IMR-90 (cell line): ENCODE measurements at regions not wholly inside any gene's neighbourhood (a gene's known extent, or its start where the extent isn't known, plus 50 kb on each side); places are given as distances from the start of the nearest gene placed in this dataset.

Experiments used
- ATAC-seq: fragments of 200-7000 bp; cut with Tn5 transposase; 2 replicates; pipeline ENCODE4 v1.9.1; 2020; ENCODE audit warnings: low read depth, mild to moderate bottlenecking, moderate library complexity
- BruUV-seq: library from RNA; stranded (reverse); fragments of 400-500 nt; replicated peaks from 2 replicates; lab custom pipeline; 2021; lab: Mats Ljungman, UMichigan
- CTCF ChIA-PET: fragments of 300-600 bp; formaldehyde crosslinking; extraction: SDS; loops from one replicate; lab custom pipeline; 2021; ENCODE audit warnings: antibody characterized with exemption; lab: Yijun Ruan, JAX
- POLR2A ChIA-PET: fragments of 300-600 bp; sonication (Branson Sonifier 250); formaldehyde crosslinking; loops from one replicate; lab custom pipeline; 2022; ENCODE audit warnings: antibody characterized with exemption; ENCODE audit not compliant: unreplicated experiment; lab: Charles Lee
- DNase-seq: peaks from one replicate; pipeline ENCODE4 v3.0.0; 2013
- H2AFZ ChIP-seq: replicated peaks from 2 replicates; pipeline ENCODE3; 2013; ENCODE audit warnings: low read length, mild to moderate bottlenecking; ENCODE audit not compliant: poor library complexity
- H2AK5ac ChIP-seq: 2 replicates; pipeline ENCODE4 v1.6.1; 2013; ENCODE audit warnings: low read depth, low read length, inconsistent platforms
- H2AK9ac ChIP-seq: replicated peaks from 2 replicates; pipeline ENCODE3; 2013; ENCODE audit warnings: mild to moderate bottlenecking, low read depth, low read length, moderate library complexity; ENCODE audit not compliant: poor library complexity
- H2BK120ac ChIP-seq: 2 replicates; pipeline ENCODE4 v1.6.1; 2013; ENCODE audit warnings: low read depth, low read length, inconsistent platforms
- H2BK15ac ChIP-seq: 3 replicates; pipeline ENCODE4 v1.6.1; 2013; ENCODE audit warnings: low read depth, low read length, inconsistent platforms
- H2BK20ac ChIP-seq: 2 replicates; pipeline ENCODE4 v1.6.1; 2013; ENCODE audit warnings: low read depth, mild to moderate bottlenecking, inconsistent platforms, low read length, moderate library complexity
- H2BK5ac ChIP-seq: 2 replicates; pipeline ENCODE4 v1.6.1; 2013; ENCODE audit warnings: mild to moderate bottlenecking, low read depth, low read length, inconsistent platforms; ENCODE audit not compliant: poor library complexity, severe bottlenecking
- H3K14ac ChIP-seq: replicated peaks from 2 replicates; pipeline ENCODE4 v1.6.1; 2013; ENCODE audit warnings: low read depth, low read length, inconsistent platforms
- H3K18ac ChIP-seq: 2 replicates; pipeline ENCODE4 v1.6.1; 2013; ENCODE audit warnings: low read depth, low read length, control low read depth
- H3K23ac ChIP-seq: 2 replicates; pipeline ENCODE4 v1.6.1; 2013; ENCODE audit warnings: low read depth, low read length, inconsistent platforms
- H3K27ac ChIP-seq: 2 replicates; pipeline ENCODE4 v1.5.1; 2013; ENCODE audit warnings: mild to moderate bottlenecking, control low read depth, low read length; ENCODE audit not compliant: insufficient read depth
- H3K27me3 ChIP-seq: 2 replicates; pipeline ENCODE4 v1.6.1; 2013; ENCODE audit warnings: low read length; ENCODE audit not compliant: control insufficient read depth, insufficient read depth
- H3K36me3 ChIP-seq: 2 replicates; pipeline ENCODE4 v1.6.1; 2013; ENCODE audit warnings: low read length, mixed read lengths; ENCODE audit not compliant: control insufficient read depth, insufficient read depth
- H3K4ac ChIP-seq: 2 replicates; pipeline ENCODE4 v1.6.1; 2013; ENCODE audit warnings: low read depth, low read length, inconsistent platforms
- H3K4me1 ChIP-seq: 2 replicates; pipeline ENCODE4 v1.6.1; 2013; ENCODE audit warnings: low read length, mixed read lengths; ENCODE audit not compliant: control insufficient read depth, insufficient read depth
- H3K4me2 ChIP-seq: 2 replicates; pipeline ENCODE4 v1.6.1; 2013; ENCODE audit warnings: low read depth, mild to moderate bottlenecking, control low read depth, low read length, moderate library complexity
- H3K4me3 ChIP-seq: 2 replicates; pipeline ENCODE4 v1.5.1; 2013; ENCODE audit warnings: low read depth, mild to moderate bottlenecking, control low read depth, low read length, moderate library complexity; ENCODE audit not compliant: insufficient read depth
- H3K56ac ChIP-seq: 2 replicates; pipeline ENCODE4 v1.6.1; 2013; ENCODE audit warnings: low read length, inconsistent platforms; ENCODE audit not compliant: insufficient read depth; ENCODE audit errors: extremely low read depth
- H3K79me1 ChIP-seq, 2 experiments: 2 replicates each; pipeline ENCODE4 v1.6.1; 2013; ENCODE audit warnings: low read length in 2 of 2, inconsistent platforms in 1 of 2, low read depth in 1 of 2
- H3K9ac ChIP-seq: 2 replicates; pipeline ENCODE4 v1.6.1; 2013; ENCODE audit warnings: low read depth, low read length, control low read depth
- H3K9me1 ChIP-seq: 2 replicates; pipeline ENCODE4 v1.6.1; 2013; ENCODE audit warnings: low read length, inconsistent platforms; ENCODE audit not compliant: insufficient read depth
- H3K9me3 ChIP-seq: 2 replicates; pipeline ENCODE4 v1.6.1; 2013; ENCODE audit warnings: low read length; ENCODE audit not compliant: control insufficient read depth, insufficient read depth
- H4K20me1 ChIP-seq: 2 replicates; pipeline ENCODE4 v1.6.1; 2013; ENCODE audit warnings: low read length, inconsistent platforms; ENCODE audit not compliant: insufficient read depth
- H4K5ac ChIP-seq: 2 replicates; pipeline ENCODE4 v1.6.1; 2013; ENCODE audit warnings: mild to moderate bottlenecking, low read depth, low read length, control low read depth
- H4K8ac ChIP-seq, 2 experiments: 2 replicates each; pipeline ENCODE4 v1.6.1; 2013; ENCODE audit warnings: low read depth in 2 of 2, low read length in 2 of 2, control low read depth in 1 of 2, inconsistent platforms in 1 of 2
- H4K91ac ChIP-seq: 2 replicates; pipeline ENCODE4 v1.6.1; 2013; ENCODE audit warnings: low read depth, low read length, inconsistent platforms; ENCODE audit not compliant: insufficient read depth
- BHLHE40 ChIP-seq: fragments of 150-350 bp; IDR thresholded peaks from 2 replicates; pipeline ENCODE4 v1.6.1; 2016; ENCODE audit warnings: mild to moderate bottlenecking, low read depth, low read length
- CEBPB ChIP-seq: IDR thresholded peaks from 2 replicates; pipeline ENCODE4 v1.6.1; 2012; ENCODE audit warnings: low read depth, low read length, improper control_type of control experiment
- CHD1 ChIP-seq: IDR thresholded peaks from 2 replicates; pipeline ENCODE4 v1.6.1; 2012; ENCODE audit warnings: low read depth, low read length, improper control_type of control experiment
- ELK1 ChIP-seq: fragments of 150-350 bp; IDR thresholded peaks from 2 replicates; pipeline ENCODE4 v1.6.1; 2016; ENCODE audit warnings: low read depth, mild to moderate bottlenecking, low read length, moderate library complexity, borderline replicate concordance
- FOS ChIP-seq: fragments of 150-350 bp; IDR thresholded peaks from 2 replicates; pipeline ENCODE4 v1.6.1; 2016; ENCODE audit warnings: low read depth, low read length
- MAFK ChIP-seq: IDR thresholded peaks from 2 replicates; pipeline ENCODE4 v1.6.1; 2012; ENCODE audit warnings: low read depth, low read length, improper control_type of control experiment
- MAZ ChIP-seq: IDR thresholded peaks from 2 replicates; pipeline ENCODE4 v1.6.1; 2012; ENCODE audit warnings: low read depth, mild to moderate bottlenecking, low read length, improper control_type of control experiment, moderate library complexity, borderline replicate concordance
- MXI1 ChIP-seq: IDR thresholded peaks from 2 replicates; pipeline ENCODE4 v1.6.1; 2012; ENCODE audit warnings: low read depth, mild to moderate bottlenecking, low read length, moderate library complexity, borderline replicate concordance
- NFE2L2 ChIP-seq: fragments of 150-350 bp; IDR thresholded peaks from 2 replicates; pipeline ENCODE4 v1.6.1; 2016; ENCODE audit warnings: low read depth, mild to moderate bottlenecking, low read length
- POLR2A ChIP-seq: IDR thresholded peaks from 2 replicates; pipeline ENCODE4 v1.6.1; 2012; ENCODE audit warnings: mild to moderate bottlenecking, low read depth, low read length
- RAD21 ChIP-seq: IDR thresholded peaks from 2 replicates; pipeline ENCODE4 v1.6.1; 2012; ENCODE audit warnings: low read length, improper control_type of control experiment
- RCOR1 ChIP-seq: IDR thresholded peaks from 2 replicates; pipeline ENCODE4 v1.6.1; 2012; ENCODE audit warnings: mild to moderate bottlenecking, low read length, improper control_type of control experiment; ENCODE audit not compliant: insufficient replicate concordance
- RFX5 ChIP-seq: IDR thresholded peaks from 2 replicates; pipeline ENCODE4 v1.8.0; 2012; ENCODE audit warnings: low read depth, mild to moderate bottlenecking, low read length, moderate library complexity
- SMC3 ChIP-seq: fragments of 150-350 bp; IDR thresholded peaks from 2 replicates; pipeline ENCODE4 v1.6.1; 2016; ENCODE audit warnings: low read depth, mild to moderate bottlenecking, antibody characterized with exemption, low read length, moderate library complexity
- USF2 ChIP-seq: fragments of 150-350 bp; IDR thresholded peaks from 2 replicates; pipeline ENCODE4 v1.6.1; 2017; ENCODE audit warnings: mild to moderate bottlenecking, antibody characterized with exemption, low read length, low read depth
- WGBS, 2 experiments: methylation state at CpG; one replicate each; pipeline versions ENCODE4 v1.1.5 to v1.1.7; 2013; ENCODE audit warnings: missing lambda C conversion rate in 2 of 2; ENCODE audit not compliant: insufficient read length in 1 of 2; ENCODE audit errors: extremely low coverage in 2 of 2; 5-methylcytosine and 5-hydroxymethylcytosine counted together
- dilution Hi-C: fragments of 300-500 bp; cut with HindIII; formaldehyde crosslinking; loops from one replicate; pipeline ENCODE4 v1.14.3; 2018; ENCODE audit warnings: low sequenced_read_pairs; ENCODE audit not compliant: unreplicated experiment
- in situ Hi-C: fragments of 300-500 bp; cut with MboI; formaldehyde crosslinking; loops from 3 replicates; pipeline ENCODE4 v1.14.3; 2019; ENCODE audit warnings: low sequenced_read_pairs, inconsistent platforms, mixed read lengths
- intact Hi-C: fragments of 100-400 bp; cut with micrococcal nuclease; formaldehyde crosslinking; loops from 2 replicates; pipeline ENCODE4 v1.10.0; 2022
- TF ChIP-seq, protein P1 (sequence below): conservative IDR thresholded peaks from 2 replicates; pipeline ENCODE4 v1.5.1; 2012; ENCODE audit warnings: mild to moderate bottlenecking, low read depth, low read length, improper control_type of control experiment

DNA sequence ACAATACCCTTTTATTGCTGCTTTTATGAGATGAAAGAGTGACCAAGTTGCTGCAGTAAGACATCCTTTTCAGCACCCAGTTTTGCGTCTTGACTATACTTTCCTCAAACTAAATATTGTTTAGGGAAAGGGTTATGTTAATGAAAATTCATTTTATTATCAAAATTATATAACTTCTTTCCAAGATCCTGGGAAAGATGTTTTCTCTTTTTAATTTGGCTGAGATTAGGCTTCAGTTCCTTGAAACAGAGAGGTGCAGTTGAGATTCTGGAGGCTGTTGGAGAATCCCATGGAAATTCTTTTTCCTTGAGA lies 91.6 kb upstream of the KCNA3 start:
- no peak overlapping the region for H3K9ac ChIP-seq
- dilution Hi-C loops (no loop called here), intact Hi-C loops (loop anchor here (1.0 to 2.0 kb wide), 3 partner anchors 136 to 241 kb away; no protein-coding TSS in a partner anchor), in situ Hi-C loops (loop anchor here (5.0 kb wide), 1 partner anchor 134 kb away; no protein-coding TSS in a partner anchor)
- CTCF ChIA-PET, result interaction anchor here (0.5 to 3.0 kb wide), 8 partner anchors 14 to 232 kb away, joined by 3 to 16 read pairs (median 5); no protein-coding TSS in a partner anchor
- no peak overlapping the region for H2AFZ ChIP-seq
- no peak overlapping the region for H3K4me2 ChIP-seq
- BruUV-seq, result no TSS peak
- no peak for ATAC-seq
- no peak overlapping the region for H3K18ac ChIP-seq
- no peak overlapping the region for H3K56ac ChIP-seq
- H2BK5ac ChIP-seq, result no peak overlapping the region
- H2BK20ac ChIP-seq, result no peak overlapping the region
- no peak overlapping the region for H4K8ac ChIP-seq
- WGBS, 2 experiments, result no CpG with 5 or more reads among the region's 1 CpG
- H2BK120ac ChIP-seq, result no peak overlapping the region
- H4K20me1 ChIP-seq, result no peaks in the 10 kb centered on the region
- no peaks in the 10 kb centered on the region for H3K36me3 ChIP-seq
- H4K91ac ChIP-seq, result no peak overlapping the region
- no peak for DNase-seq
- H3K4ac ChIP-seq, result no peak overlapping the region
- no peaks in the 10 kb centered on the region for H3K9me3 ChIP-seq
- no peak overlapping the region for H3K23ac ChIP-seq
- H2AK9ac ChIP-seq, result no peak overlapping the region
- H3K27ac ChIP-seq, result no peak overlapping the region
- POLR2A ChIA-PET, result no interaction called here
- H3K9me1 ChIP-seq, result no peaks in the 10 kb centered on the region
- no peaks in the 10 kb centered on the region for H3K79me1 ChIP-seq
- no peaks in the 10 kb centered on the region for H3K4me1 ChIP-seq
- H3K4me3 ChIP-seq, result no peak overlapping the region
- H2BK15ac ChIP-seq, result no peak overlapping the region
- peaks cover 4% of the 10 kb centered on the region; the same call in 1 of the 2 replicates for H3K27me3 ChIP-seq
- TF ChIP-seq CEBPB (no peak), FOS (no peak), MAZ (no peak), MAFK (no peak), RCOR1 (no peak), SMC3 (no peak), MXI1 (no peak), RAD21 (no peak), RFX5 (no peak), NFE2L2 (no peak), ELK1 (no peak), BHLHE40 (no peak), USF2 (no peak), POLR2A (no peak), CHD1 (no peak)
- TF ChIP-seq, protein P1, sequence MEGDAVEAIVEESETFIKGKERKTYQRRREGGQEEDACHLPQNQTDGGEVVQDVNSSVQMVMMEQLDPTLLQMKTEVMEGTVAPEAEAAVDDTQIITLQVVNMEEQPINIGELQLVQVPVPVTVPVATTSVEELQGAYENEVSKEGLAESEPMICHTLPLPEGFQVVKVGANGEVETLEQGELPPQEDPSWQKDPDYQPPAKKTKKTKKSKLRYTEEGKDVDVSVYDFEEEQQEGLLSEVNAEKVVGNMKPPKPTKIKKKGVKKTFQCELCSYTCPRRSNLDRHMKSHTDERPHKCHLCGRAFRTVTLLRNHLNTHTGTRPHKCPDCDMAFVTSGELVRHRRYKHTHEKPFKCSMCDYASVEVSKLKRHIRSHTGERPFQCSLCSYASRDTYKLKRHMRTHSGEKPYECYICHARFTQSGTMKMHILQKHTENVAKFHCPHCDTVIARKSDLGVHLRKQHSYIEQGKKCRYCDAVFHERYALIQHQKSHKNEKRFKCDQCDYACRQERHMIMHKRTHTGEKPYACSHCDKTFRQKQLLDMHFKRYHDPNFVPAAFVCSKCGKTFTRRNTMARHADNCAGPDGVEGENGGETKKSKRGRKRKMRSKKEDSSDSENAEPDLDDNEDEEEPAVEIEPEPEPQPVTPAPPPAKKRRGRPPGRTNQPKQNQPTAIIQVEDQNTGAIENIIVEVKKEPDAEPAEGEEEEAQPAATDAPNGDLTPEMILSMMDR, result no peak
- H4K5ac ChIP-seq, result no peak overlapping the region
- no peak overlapping the region for H3K14ac ChIP-seq
- no peak overlapping the region for H2AK5ac ChIP-seq
